HG03432 (cell line): ENCODE measurements at regions not wholly inside any gene's neighbourhood (a gene's known extent, or its start where the extent isn't known, plus 50 kb on each side); places are given as distances from the start of the nearest gene placed in this dataset.
"Not testable (repeated sequence)": the region's sequence is repeated elsewhere in the genome, so short reads cannot be mapped to it uniquely, and the experiment has no call there.

ENCODE experiments used
- ATAC-seq: cut with Tn5 transposase; IDR thresholded peaks from one replicate; pipeline ENCODE4 v1.9.1; 2021; ENCODE audit warnings: mild to moderate bottlenecking, moderate library complexity; ENCODE audit not compliant: unreplicated experiment

- no peak for ATAC-seq
These were observed 106.2 kb downstream of the ERMARD start for GRCh38 chr6:169857343-169858292.

- not testable (repeated sequence) for ATAC-seq
These were observed 105.3 kb downstream of the ERMARD start for GRCh38 chr6:169856442-169857342.

GRCh38 chr6:169854813-169855212 is 103.4 kb downstream of the ERMARD start:
- ATAC-seq = no peak

GRCh38 chr6:169854083-169854725 is 102.8 kb downstream of the ERMARD start:
- ATAC-seq = no peak

- no peak for ATAC-seq
These were observed 102.0 kb downstream of the ERMARD start for GRCh38 chr6:169853196-169854082.

DNA sequence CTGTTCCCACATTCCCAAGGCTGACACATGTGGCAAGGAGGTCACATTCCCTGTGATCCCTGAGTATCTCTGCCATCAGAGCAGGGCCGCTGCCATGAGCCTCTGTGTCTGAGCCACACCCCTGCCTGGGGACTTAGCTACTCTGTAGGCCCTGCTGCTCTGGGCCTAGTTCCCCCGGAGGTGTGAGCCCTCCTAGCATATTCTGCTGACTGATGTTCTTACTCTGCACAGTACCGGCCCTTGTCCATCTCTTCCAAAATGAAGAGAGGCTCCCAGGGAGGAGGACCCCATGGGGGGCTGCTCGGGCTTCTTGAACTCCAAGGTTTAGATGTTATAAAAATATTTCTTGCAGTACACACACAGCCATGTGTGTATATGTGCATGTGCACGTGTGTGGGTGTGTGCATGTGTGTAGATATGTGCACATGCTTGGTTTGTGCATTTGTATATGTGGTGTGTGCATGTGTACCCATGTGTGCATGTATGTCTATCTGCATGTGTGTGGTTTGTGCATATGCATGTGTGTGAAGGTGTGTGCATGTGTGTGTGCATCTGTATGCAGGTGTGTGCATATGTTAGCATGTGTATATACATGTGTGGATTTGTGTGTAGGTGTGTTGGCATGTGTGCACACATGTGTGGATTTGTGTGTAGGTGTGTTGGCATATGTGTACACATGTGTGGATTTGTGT is 101.2 kb downstream of the ERMARD start:
- ATAC-seq = no peak

GRCh38 chr6:169851641-169852503 is 100.5 kb downstream of the ERMARD start:
- no peak for ATAC-seq

DNA sequence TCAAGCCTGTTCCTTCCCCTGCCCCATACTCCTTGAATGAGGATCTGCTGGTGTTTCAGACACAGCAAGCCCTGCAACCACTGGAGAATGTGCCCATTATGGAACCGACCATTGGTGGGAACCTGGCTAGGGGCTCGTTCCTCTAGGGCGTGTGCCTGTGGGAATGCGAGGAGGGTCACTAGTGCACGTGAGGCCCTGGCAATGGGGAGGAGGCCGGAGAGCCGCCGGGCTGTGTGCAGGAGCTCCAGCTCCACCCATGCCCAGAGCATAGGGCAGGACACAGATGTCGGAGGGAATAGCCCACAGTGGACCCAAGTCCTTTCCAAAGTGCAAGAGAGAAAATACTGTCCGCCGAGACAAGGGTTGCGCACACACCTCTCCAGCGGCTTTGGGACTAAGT is 99.3 kb downstream of the ERMARD start:
- ATAC-seq = no peak

DNA sequence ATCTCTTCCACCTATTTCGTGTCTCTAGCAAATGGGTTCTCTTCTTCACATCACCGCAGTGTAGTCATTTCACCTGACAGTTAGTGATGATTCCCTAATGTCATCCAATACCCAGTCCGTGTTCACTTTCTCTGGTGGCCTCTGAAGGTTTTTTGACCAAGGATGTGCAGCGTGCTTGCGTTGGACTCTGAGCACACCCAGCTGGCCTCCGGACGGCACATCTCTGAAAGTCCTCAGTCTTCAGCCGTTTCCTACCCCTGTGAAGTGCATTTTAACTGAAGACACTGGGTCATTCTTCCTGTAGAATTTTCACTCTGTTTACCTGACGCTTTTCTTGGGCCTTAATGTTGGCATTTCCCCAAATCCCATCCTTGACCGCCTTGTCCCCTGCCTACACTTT is 98.7 kb downstream of the ERMARD start:
- no peak for ATAC-seq

DNA sequence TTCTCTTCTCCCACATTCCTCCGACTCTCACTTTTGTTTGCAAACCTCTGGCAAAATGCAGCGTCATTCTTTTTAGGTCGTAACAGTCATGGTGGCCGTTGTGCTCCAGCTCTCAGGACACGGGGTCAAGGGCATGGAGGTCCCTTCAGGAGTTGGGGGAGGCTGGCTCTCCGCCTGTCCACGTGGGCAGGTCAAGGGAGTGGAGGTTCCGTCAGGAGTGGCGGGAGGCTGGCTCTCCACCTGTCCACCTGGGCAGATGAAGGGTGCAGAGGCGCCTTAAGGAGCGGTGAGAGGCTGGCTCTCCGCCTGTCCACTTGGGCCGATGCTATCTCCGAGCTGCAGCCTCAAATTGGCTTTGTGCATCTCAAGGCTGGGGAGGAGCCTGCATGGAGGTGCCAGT is 98.0 kb downstream of the ERMARD start:
- no peak for ATAC-seq

GRCh38 chr6:169848946-169849345 is 97.5 kb downstream of the ERMARD start:
- no peak for ATAC-seq

- ATAC-seq = no peak
These were observed 96.5 kb downstream of the ERMARD start for GRCh38 chr6:169847901-169848311.

DNA sequence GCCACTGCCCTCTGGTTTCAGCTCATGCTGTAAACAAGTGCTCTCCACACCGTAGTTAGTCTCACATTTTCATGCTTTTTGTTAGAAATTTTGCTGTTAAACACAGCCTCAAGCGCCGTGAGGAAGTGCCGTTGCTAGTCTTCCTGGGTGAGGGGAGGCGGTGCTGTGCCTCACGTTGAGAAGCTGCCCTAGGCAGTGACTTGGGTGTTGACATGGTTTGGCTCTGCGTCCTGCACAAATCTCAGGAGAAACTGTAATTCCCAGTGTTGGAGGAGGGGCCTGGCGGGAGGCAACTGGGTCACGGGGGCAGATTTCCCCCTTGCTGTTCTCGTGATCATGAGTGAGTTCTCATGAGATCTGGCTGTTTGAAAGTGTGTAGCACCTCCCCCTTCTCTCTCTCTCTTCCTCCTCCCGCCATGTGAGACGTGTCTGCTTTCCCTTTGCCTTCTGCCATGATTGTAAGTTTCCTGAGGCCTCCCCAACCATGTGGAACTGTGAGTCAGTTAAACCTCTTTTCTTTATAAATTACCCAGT is 95.8 kb downstream of the ERMARD start:
- no peak for ATAC-seq

GRCh38 chr6:169846286-169847056 is 95.0 kb downstream of the ERMARD start:
- ATAC-seq = no peak

GRCh38 chr6:169845426-169846285 is 94.2 kb downstream of the ERMARD start:
- ATAC-seq = no peak

GRCh38 chr6:169844946-169845345 is 93.5 kb downstream of the ERMARD start:
- ATAC-seq = no peak

GRCh38 chr6:169843991-169844390 is 92.6 kb downstream of the ERMARD start:
- ATAC-seq = no peak
